Endodermal cell (in vitro differentiated cells): ENCODE measurements at regions not wholly inside any gene's neighbourhood (a gene's known extent, or its start where the extent isn't known, plus 50 kb on each side); places are given as distances from the start of the nearest gene placed in this dataset.

Source experiments
- DNase-seq: peaks from one replicate; pipeline ENCODE4 v3.0.0-alpha.2; 2017
- H3K27ac ChIP-seq: 2 replicates; pipeline ENCODE4 v1.5.1; 2013; ENCODE audit warnings: mild to moderate bottlenecking, low read depth, low read length, moderate library complexity
- H3K27me3 ChIP-seq: 2 replicates; pipeline ENCODE4 v1.6.1; 2013; ENCODE audit warnings: mild to moderate bottlenecking, low read length, moderate library complexity; ENCODE audit not compliant: insufficient read depth, control insufficient read depth, poor library complexity, severe bottlenecking
- H3K36me3 ChIP-seq: 2 replicates; pipeline ENCODE4 v1.7.0; 2013; ENCODE audit warnings: mild to moderate bottlenecking, low read length, moderate library complexity; ENCODE audit not compliant: control insufficient read depth, insufficient read depth
- H3K4me1 ChIP-seq: one replicate; pipeline ENCODE4 v1.7.0; 2013; ENCODE audit warnings: low read length; ENCODE audit not compliant: control insufficient read depth, insufficient read depth
- H3K4me3 ChIP-seq: 2 replicates; pipeline ENCODE4 v1.5.1; 2013; ENCODE audit warnings: mild to moderate bottlenecking, low read length, moderate library complexity
- H3K9ac ChIP-seq: 2 replicates; pipeline ENCODE4 v1.6.1; 2013; ENCODE audit warnings: mild to moderate bottlenecking, low read length, moderate library complexity; ENCODE audit not compliant: poor library complexity, severe bottlenecking; ENCODE audit errors: extremely low read depth
- H3K9me3 ChIP-seq: 2 replicates; pipeline ENCODE4 v1.6.1; 2013; ENCODE audit warnings: mild to moderate bottlenecking, low read length, moderate library complexity; ENCODE audit not compliant: control insufficient read depth
- H3K27ac Mint-ChIP-seq: 2 replicates; pipeline ENCODE4 v1.8.0; 2020; ENCODE audit warnings: mixed read lengths
- H3K27me3 Mint-ChIP-seq: 2 replicates; pipeline ENCODE4 v1.8.0; 2021; ENCODE audit warnings: mild to moderate bottlenecking, mixed read lengths; ENCODE audit not compliant: insufficient read depth
- H3K36me3 Mint-ChIP-seq: 2 replicates; pipeline ENCODE4 v1.8.0; 2020; ENCODE audit warnings: low read depth, mixed read lengths
- H3K4me1 Mint-ChIP-seq: 2 replicates; pipeline ENCODE4 v1.8.0; 2020; ENCODE audit warnings: mixed read lengths
- H3K4me3 Mint-ChIP-seq: 2 replicates; pipeline ENCODE4 v1.8.0; 2020; ENCODE audit warnings: mild to moderate bottlenecking, moderate library complexity, mixed read lengths
- H3K9me3 Mint-ChIP-seq: 2 replicates; pipeline ENCODE4 v1.8.0; 2020; ENCODE audit warnings: mild to moderate bottlenecking, mixed read lengths
- WGBS, 2 experiments: methylation state at CpG; one replicate each; pipeline versions ENCODE4 v1.1.5 to v1.1.7; 2013; ENCODE audit warnings: missing lambda C conversion rate in 2 of 2, mixed read lengths in 1 of 2; ENCODE audit not compliant: insufficient coverage in 1 of 2, insufficient read length in 1 of 2; 5-methylcytosine and 5-hydroxymethylcytosine counted together
- TF ChIP-seq, protein P1 (sequence below): fragments of 200-600 bp; sonication (generic); conservative IDR thresholded peaks from 2 replicates; pipeline ENCODE4 v1.5.0; 2021; ENCODE audit warnings: antibody characterized with exemption, mild to moderate bottlenecking

DNA sequence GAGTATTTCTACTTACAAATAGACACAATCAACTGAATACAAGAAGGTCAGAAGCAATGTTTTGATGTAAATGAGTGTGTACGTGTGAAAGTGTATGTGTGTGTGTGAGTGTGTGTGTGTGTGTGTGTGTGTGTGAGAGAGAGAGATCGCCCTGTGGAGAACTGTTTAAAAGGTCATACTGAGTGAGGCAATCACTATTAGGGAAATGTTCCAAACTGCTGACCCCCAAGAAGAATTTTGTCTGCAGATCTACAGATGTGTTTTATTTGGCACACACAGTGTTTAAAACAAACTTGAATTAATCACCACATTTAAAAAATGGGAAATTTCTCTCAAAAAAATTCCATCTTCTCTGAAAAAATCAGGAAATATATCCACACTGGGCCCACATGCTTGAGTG, 1069.1 kb downstream of the SLC6A15 start:
- TF ChIP-seq, protein P1, sequence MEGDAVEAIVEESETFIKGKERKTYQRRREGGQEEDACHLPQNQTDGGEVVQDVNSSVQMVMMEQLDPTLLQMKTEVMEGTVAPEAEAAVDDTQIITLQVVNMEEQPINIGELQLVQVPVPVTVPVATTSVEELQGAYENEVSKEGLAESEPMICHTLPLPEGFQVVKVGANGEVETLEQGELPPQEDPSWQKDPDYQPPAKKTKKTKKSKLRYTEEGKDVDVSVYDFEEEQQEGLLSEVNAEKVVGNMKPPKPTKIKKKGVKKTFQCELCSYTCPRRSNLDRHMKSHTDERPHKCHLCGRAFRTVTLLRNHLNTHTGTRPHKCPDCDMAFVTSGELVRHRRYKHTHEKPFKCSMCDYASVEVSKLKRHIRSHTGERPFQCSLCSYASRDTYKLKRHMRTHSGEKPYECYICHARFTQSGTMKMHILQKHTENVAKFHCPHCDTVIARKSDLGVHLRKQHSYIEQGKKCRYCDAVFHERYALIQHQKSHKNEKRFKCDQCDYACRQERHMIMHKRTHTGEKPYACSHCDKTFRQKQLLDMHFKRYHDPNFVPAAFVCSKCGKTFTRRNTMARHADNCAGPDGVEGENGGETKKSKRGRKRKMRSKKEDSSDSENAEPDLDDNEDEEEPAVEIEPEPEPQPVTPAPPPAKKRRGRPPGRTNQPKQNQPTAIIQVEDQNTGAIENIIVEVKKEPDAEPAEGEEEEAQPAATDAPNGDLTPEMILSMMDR, result no peak
- Histone ChIP-seq H3K9ac (no peak overlapping the region), H3K27me3 (no peaks in the 10 kb centered on the region), H3K4me1 (no peaks in the 10 kb centered on the region), H3K36me3 (no peaks in the 10 kb centered on the region), H3K4me3 (no peak overlapping the region), H3K27ac (no peak overlapping the region), H3K9me3 (no peaks in the 10 kb centered on the region)
- DNase-seq, result no peak
- Mint-ChIP-seq H3K27me3 (no peaks in the 10 kb centered on the region), H3K9me3 (no peaks in the 10 kb centered on the region), H3K27ac (no peak overlapping the region), H3K4me3 (no peak overlapping the region), H3K4me1 (no peaks in the 10 kb centered on the region), H3K36me3 (no peaks in the 10 kb centered on the region)
- 80 to 89% methylated on average over 1 to 2 of the region's 2 CpGs for WGBS, 2 experiments

DNA sequence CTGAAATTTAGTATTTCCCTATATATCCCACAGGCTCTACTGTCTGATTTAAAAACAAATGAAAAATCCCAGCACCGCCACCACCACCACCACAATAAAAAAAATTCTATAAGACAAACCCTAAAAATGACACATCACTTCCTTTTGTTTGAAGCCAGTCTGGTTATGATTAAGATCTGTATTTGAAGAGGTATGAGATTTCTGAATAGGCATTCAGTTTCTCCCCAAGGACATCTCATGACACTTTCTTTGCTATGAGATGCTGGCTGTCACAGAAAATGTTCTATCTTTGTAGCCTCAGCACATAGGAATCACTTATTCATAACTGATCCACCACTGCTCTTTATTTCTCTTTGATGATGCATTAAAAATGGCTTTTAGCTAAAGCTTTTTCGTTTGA, 1071.0 kb downstream of the SLC6A15 start:
- no peaks in the 10 kb centered on the region for H3K4me1 Mint-ChIP-seq
- no peaks in the 10 kb centered on the region for H3K36me3 ChIP-seq
- no peaks in the 10 kb centered on the region for H3K27me3 ChIP-seq
- no peaks in the 10 kb centered on the region for H3K9me3 ChIP-seq
- H3K4me3 Mint-ChIP-seq, result no peak overlapping the region
- no peaks in the 10 kb centered on the region for H3K27me3 Mint-ChIP-seq
- H3K4me3 ChIP-seq, result no peak overlapping the region
- no peak overlapping the region for H3K27ac ChIP-seq
- H3K9ac ChIP-seq, result no peak overlapping the region
- DNase-seq, result no peak
- H3K9me3 Mint-ChIP-seq, result no peaks in the 10 kb centered on the region
- H3K4me1 ChIP-seq, result no peaks in the 10 kb centered on the region
- H3K27ac Mint-ChIP-seq, result no peak overlapping the region
- no peaks in the 10 kb centered on the region for H3K36me3 Mint-ChIP-seq
- TF ChIP-seq, protein P1, result no peak
- 83% methylated on average over 2 of the region's 2 CpGs; no CpG with 5 or more reads in 1 of the 2 experiments for WGBS, 2 experiments

DNA sequence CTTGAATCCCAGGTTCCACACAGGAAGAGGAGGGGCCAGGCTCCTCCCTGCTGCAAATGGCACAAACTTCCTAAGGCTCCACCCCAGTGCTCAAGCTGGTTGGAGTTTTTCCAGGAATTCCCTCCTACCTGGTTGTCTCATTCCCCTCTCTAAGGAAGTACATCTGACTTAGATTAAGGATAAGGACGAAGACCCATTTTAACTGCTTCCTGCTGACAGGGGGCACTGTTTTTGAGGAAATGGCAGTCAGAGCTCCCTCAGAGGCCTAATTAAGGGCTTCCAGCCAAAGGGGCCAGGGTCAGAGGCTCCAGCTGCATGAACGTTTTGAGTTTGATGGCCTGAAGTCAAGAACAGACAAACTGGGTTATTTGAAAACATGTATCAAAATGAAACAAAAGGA, 1084.7 kb downstream of the SLC6A15 start:
- Histone ChIP-seq H3K9ac (no peak overlapping the region), H3K9me3 (peaks cover 7% of the 10 kb centered on the region), H3K36me3 (no peaks in the 10 kb centered on the region), H3K4me3 (no peak overlapping the region), H3K4me1 (no peaks in the 10 kb centered on the region), H3K27me3 (no peaks in the 10 kb centered on the region), H3K27ac (no peak overlapping the region)
- Mint-ChIP-seq H3K27ac (no peak overlapping the region), H3K9me3 (peaks cover 3% of the 10 kb centered on the region), H3K36me3 (no peaks in the 10 kb centered on the region), H3K4me1 (no peaks in the 10 kb centered on the region), H3K27me3 (no peaks in the 10 kb centered on the region), H3K4me3 (no peak overlapping the region)
- DNase-seq, result peak; percentile 84
- TF ChIP-seq, protein P1, result peak; percentile 69
- WGBS, 2 experiments, result 64 to 86% methylated on average over 1 to 2 of the region's 2 CpGs
